K562 (cell line): ENCODE measurements at regions not wholly inside any gene's neighbourhood (a gene's known extent, or its start where the extent isn't known, plus 50 kb on each side); places are given as distances from the start of the nearest gene placed in this dataset.

Experiments used
- ATAC-seq: fragments of 200-7000 bp; cut with Tn5 transposase; 3 replicates; pipeline ENCODE4 v1.9.1; 2020; ENCODE audit warnings: moderate library complexity
- BruUV-seq: library from RNA; stranded (reverse); fragments of 400-500 nt; replicated peaks from 2 replicates; lab custom pipeline; 2021; lab: Mats Ljungman, UMichigan
- CTCF ChIA-PET: fragments of 300-600 bp; formaldehyde crosslinking; extraction: SDS; loops from one replicate; lab custom pipeline; 2021; ENCODE audit warnings: low intra/inter-chr PET ratio; lab: Yijun Ruan, JAX
- POLR2A ChIA-PET: fragments of 300-600, 350-650 bp; sonication (Branson Sonifier 250); formaldehyde crosslinking; extraction: SDS; loops from one replicate; lab custom pipeline; 2021; ENCODE audit warnings: antibody characterized with exemption, inconsistent platforms; lab: Yijun Ruan, JAX
- DNase-seq, 4 experiments: peaks; one replicate each; pipeline versions ENCODE4 v3.0.0 to v3.0.0-alpha.2; 2011 to 2018; ENCODE audit warnings: low spot score in 3 of 4, mixed read lengths in 3 of 4; ENCODE audit errors: extremely low read depth in 1 of 4
- FAIRE-seq: peaks from 2 replicates; lab custom pipeline; 2011; peaks lifted over from hg19 to GRCh38; lab: Jason Lieb, UNC
- H2AFZ ChIP-seq: 2 replicates; pipeline ENCODE4 v1.6.0; 2011; ENCODE audit warnings: low read depth, low read length, control low read depth, inconsistent platforms
- H3K27ac ChIP-seq: fragments of 200-600 bp; 3 replicates; pipeline ENCODE4 v1.8.0; 2011; ENCODE audit warnings: low read depth, mild to moderate bottlenecking, control low read depth, inconsistent platforms, low read length, moderate library complexity, mixed read lengths; ENCODE audit errors: extremely low read depth
- H3K27me3 ChIP-seq, 2 experiments: fragments of 300-600 bp in 1 of 2; 2 replicates in 1 of 2; 3 replicates in 1 of 2; pipeline versions ENCODE4 v1.6.0 to v1.8.0; 2011; ENCODE audit warnings: inconsistent platforms in 2 of 2, low read length in 2 of 2, mild to moderate bottlenecking in 1 of 2, mixed read lengths in 1 of 2, moderate library complexity in 1 of 2; ENCODE audit not compliant: control insufficient read depth in 2 of 2, insufficient read depth in 2 of 2
- H3K36me3 ChIP-seq: fragments of 300-600 bp; 3 replicates; pipeline ENCODE4 v1.8.0; 2011; ENCODE audit warnings: mild to moderate bottlenecking, low read length, inconsistent platforms; ENCODE audit not compliant: control insufficient read depth, insufficient read depth
- H3K4me1 ChIP-seq, 2 experiments: fragments of 200-600 bp in 1 of 2; replicated peaks in 1 of 2; 2 replicates in 1 of 2; 3 replicates in 1 of 2; pipeline versions ENCODE4 v1.5.1 to v1.8.0; 2011; ENCODE audit warnings: inconsistent platforms in 2 of 2, low read length in 2 of 2, mild to moderate bottlenecking in 1 of 2, mixed read lengths in 1 of 2, moderate library complexity in 1 of 2; ENCODE audit not compliant: control insufficient read depth in 2 of 2, insufficient read depth in 2 of 2
- H3K4me2 ChIP-seq: 2 replicates; pipeline ENCODE4 v1.6.1; 2011; ENCODE audit warnings: low read length, control low read depth, inconsistent platforms, mixed read lengths; ENCODE audit not compliant: insufficient read depth
- H3K4me3 ChIP-seq: fragments of 200-600 bp; sonication (generic), shearing (Covaris generic); 2 replicates; pipeline ENCODE4 v1.5.1; 2016; ENCODE audit warnings: control low read depth, inconsistent platforms
- H3K79me2 ChIP-seq: fragments of 200-600 bp; 3 replicates; pipeline ENCODE4 v1.8.0; 2011; ENCODE audit warnings: low read length, inconsistent platforms; ENCODE audit not compliant: control insufficient read depth, insufficient read depth
- H3K9ac ChIP-seq, 2 experiments: 2 replicates each; pipeline versions ENCODE4 v1.6.0 to v1.6.1; 2011; ENCODE audit warnings: low read depth in 2 of 2, low read length in 2 of 2, control low read depth in 1 of 2, inconsistent platforms in 1 of 2, mild to moderate bottlenecking in 1 of 2, mixed read lengths in 1 of 2; ENCODE audit not compliant: insufficient read depth in 1 of 2
- H3K9me1 ChIP-seq: one replicate; pipeline ENCODE4 v1.6.0; 2011; ENCODE audit warnings: inconsistent platforms, mild to moderate bottlenecking, low read length, moderate library complexity; ENCODE audit not compliant: control insufficient read depth, insufficient read depth
- H3K9me3 ChIP-seq: replicated peaks from 2 replicates; pipeline ENCODE4 v1.5.1; 2011; ENCODE audit warnings: low read depth, low read length, inconsistent platforms; ENCODE audit not compliant: control insufficient read depth, insufficient read depth
- H4K20me1 ChIP-seq: replicated peaks from 2 replicates; pipeline ENCODE4 v1.6.1; 2011; ENCODE audit warnings: low read length, inconsistent platforms, mixed read lengths; ENCODE audit not compliant: control insufficient read depth, insufficient read depth
- ASH1L ChIP-seq: fragments of 450-650 bp; IDR thresholded peaks from 2 replicates; pipeline ENCODE4 v1.6.1; 2018; ENCODE audit warnings: borderline replicate concordance, mild to moderate bottlenecking, low read depth; ENCODE audit not compliant: partially characterized antibody
- CTCFL ChIP-seq: IDR thresholded peaks from 2 replicates; pipeline ENCODE4 v1.6.1; 2011; ENCODE audit warnings: borderline replicate concordance, low read depth, mild to moderate bottlenecking, moderate library complexity, low read length; ENCODE audit not compliant: insufficient read depth, poor library complexity, severe bottlenecking
- EP300 ChIP-seq: IDR thresholded peaks from 2 replicates; pipeline ENCODE4 v1.6.1; 2012; ENCODE audit warnings: low read length, improper control_type of control experiment
- GABPA ChIP-seq: fragments of 200-800 bp; sonication (Bioruptor generic); conservative IDR thresholded peaks from 2 replicates; pipeline ENCODE4 v1.6.1; 2016; ENCODE audit warnings: low read depth, missing genetic modification characterization, missing compliant biosample characterization
- LEF1 ChIP-seq: fragments of 450-650 bp; IDR thresholded peaks from 2 replicates; pipeline ENCODE4 v1.6.1; 2016; ENCODE audit warnings: mild to moderate bottlenecking
- NBN ChIP-seq: fragments of 450-650 bp; IDR thresholded peaks from 2 replicates; pipeline ENCODE4 v1.6.1; 2016; ENCODE audit warnings: low read depth, mild to moderate bottlenecking
- PTRF ChIP-seq: fragments of 450-650 bp; IDR thresholded peaks from 2 replicates; pipeline ENCODE4 v1.6.1; 2016; ENCODE audit warnings: mild to moderate bottlenecking, missing genetic modification characterization, missing compliant biosample characterization
- TSHZ1 ChIP-seq: fragments of 250-450 bp; sonication (Bioruptor Pico); IDR thresholded peaks from 2 replicates; pipeline ENCODE4 v1.4.0; 2020; ENCODE audit warnings: mild to moderate bottlenecking, moderate library complexity
- ZEB2 ChIP-seq: fragments of 450-650 bp; IDR thresholded peaks from 2 replicates; pipeline ENCODE4 v1.6.1; 2016
- ZNF143 ChIP-seq: sonication (generic); formaldehyde crosslinking; IDR thresholded peaks from 2 replicates; pipeline ENCODE4 v1.9.0; 2022; ENCODE audit warnings: mild to moderate bottlenecking, missing genetic modification reagents
- ZNF184 ChIP-seq: sonication (generic); formaldehyde crosslinking; IDR thresholded peaks from 2 replicates; pipeline ENCODE4 v1.5.0; 2020; ENCODE audit warnings: missing genetic modification reagents
- ZNF253 ChIP-seq: fragments of 250-450 bp; sonication (Bioruptor Pico); conservative IDR thresholded peaks from 2 replicates; pipeline ENCODE4 v1.6.1; 2021; ENCODE audit warnings: mild to moderate bottlenecking
- ZSCAN32 ChIP-seq: fragments of 450-650 bp; formaldehyde crosslinking; IDR thresholded peaks from 2 replicates; pipeline ENCODE4 v1.4.0; 2020; ENCODE audit warnings: mild to moderate bottlenecking, moderate library complexity
- WGBS: fragments of 100-300 bp; shearing (Covaris generic); methylation state at CpG from one replicate; pipeline ENCODE4 v1.1.6; 2016; ENCODE audit warnings: low coverage, mixed read lengths; ENCODE audit not compliant: insufficient coverage; ENCODE audit errors: missing lambda C conversion rate; 5-methylcytosine and 5-hydroxymethylcytosine counted together
- in situ Hi-C: fragments of 300-500 bp; cut with MboI; formaldehyde crosslinking; loops from 4 replicates; pipeline ENCODE4 v1.15.0; 2018; ENCODE audit warnings: inconsistent platforms, mixed read lengths
- intact Hi-C: fragments of 100-400 bp; cut with micrococcal nuclease; formaldehyde crosslinking; loops from 2 replicates; pipeline ENCODE4 v1.14.2; 2022

GRCh38 chr9:91032121-91032531, 230.5 kb downstream of the SYK start (continued):
- TF ChIP-seq ZEB2 (no peak), ASH1L (no peak), ZNF143 (CRISPR knock-in tag) (no peak), GABPA (tag) (no peak), TSHZ1 (CRISPR knock-in tag) (no peak)

GRCh38 chr9:91033270-91033669, 231.7 kb downstream of the SYK start:
- H3K9me3 ChIP-seq, result no peaks in the 10 kb centered on the region
- ChIA-PET CTCF (no interaction called here), POLR2A (no interaction called here)
- intact Hi-C loops, result loop anchor here (10.0 kb wide), 2 partner anchors 118 to 642 kb away; no protein-coding TSS in a partner anchor
- in situ Hi-C loops, result loop anchor here (5.0 kb wide), 1 partner anchor 394 kb away; no protein-coding TSS in a partner anchor
- 30% methylated on average over 5 of the region's 5 CpGs for WGBS
- no peak for DNase-seq
- H3K36me3 ChIP-seq, result no peaks in the 10 kb centered on the region
- no peak overlapping the region for H3K27ac ChIP-seq
- no peaks in the 10 kb centered on the region for H4K20me1 ChIP-seq
- H3K9me1 ChIP-seq, result no peaks in the 10 kb centered on the region
- ATAC-seq, result no peak
- no peak overlapping the region for H3K4me3 ChIP-seq
- no peak for FAIRE-seq
- peaks cover 5 to 10% of the 10 kb centered on the region in 2 experiments; a peak in 3 of 5 replicates for H3K4me1 ChIP-seq
- BruUV-seq, result no TSS peak
- no peak overlapping the region for H3K4me2 ChIP-seq
- H3K79me2 ChIP-seq, result no peaks in the 10 kb centered on the region
- H3K27me3 ChIP-seq, result peaks cover 0 to 46% of the 10 kb centered on the region in 2 experiments; a peak in 4 of 5 replicates
- no peak overlapping the region for H3K9ac ChIP-seq
- H2AFZ ChIP-seq, result no peak overlapping the region
- TF ChIP-seq NBN (no peak), CTCFL (no peak), EP300 (no peak), ZNF184 (no peak), ZNF253 (CRISPR knock-in tag) (no peak), LEF1 (no peak), ZSCAN32 (CRISPR knock-in tag) (no peak), PTRF (tag) (no peak)
